Tibial nerve (tissue), 4 donors: ENCODE measurements at regions not wholly inside any gene's neighbourhood (a gene's known extent, or its start where the extent isn't known, plus 50 kb on each side); places are given as distances from the start of the nearest gene placed in this dataset.

ENCODE experiments used
- DNase-seq, 2 donors: peaks; one replicate each; pipeline ENCODE4 v3.0.0-alpha.2; 2019; ENCODE audit warnings: low spot score in 2 of 2
- H3K27ac ChIP-seq, 4 donors: fragments of 200-600 bp; sonication (generic) in 3 of 4; one replicate each; pipeline ENCODE4 v1.5.1; 2017 to 2019; ENCODE audit warnings: mild to moderate bottlenecking in 1 of 4
- H3K27me3 ChIP-seq, 2 donors: fragments of 200-600 bp; sonication (generic) in 1 of 2; one replicate each; pipeline versions ENCODE4 v1.5.1 to v1.6.0; 2017 to 2019
- H3K36me3 ChIP-seq, 3 donors: fragments of 200-600 bp; sonication (generic); one replicate each; pipeline ENCODE4 v1.5.1; 2018 to 2019
- H3K4me1 ChIP-seq, 4 donors: fragments of 200-600 bp; sonication (generic) in 3 of 4; one replicate each; pipeline ENCODE4 v1.5.1; 2017 to 2019
- H3K4me3 ChIP-seq, 4 donors: fragments of 200-600 bp; sonication (generic) in 3 of 4; one replicate each; pipeline ENCODE4 v1.5.1; 2017 to 2019; ENCODE audit warnings: mild to moderate bottlenecking in 1 of 4, moderate library complexity in 1 of 4
- H3K9me3 ChIP-seq, 4 donors: fragments of 200-600 bp; sonication (generic) in 3 of 4; one replicate each; pipeline ENCODE4 v1.5.1; 2017 to 2019
- EP300 ChIP-seq, 2 donors: sonication (generic); formaldehyde crosslinking; IDR thresholded peaks; one replicate each; pipeline ENCODE4 v1.6.1; 2017; ENCODE audit warnings: antibody characterized with exemption in 2 of 2, mild to moderate bottlenecking in 1 of 2
- POLR2A ChIP-seq, 2 donors: fragments of 450-650 bp; IDR thresholded peaks; one replicate each; pipeline ENCODE4 v1.6.1; 2017; ENCODE audit warnings: antibody characterized with exemption in 2 of 2, mild to moderate bottlenecking in 2 of 2, moderate library complexity in 2 of 2
- WGBS, 2 donors: methylation state at CpG; one replicate each; pipeline ENCODE4 v1.1.5; 2018; 5-methylcytosine and 5-hydroxymethylcytosine counted together
- TF ChIP-seq, protein P1 (sequence below), 5 experiments: fragments of 200-600 bp in 3 of 5; fragments of 450-650 bp in 2 of 5; sonication (generic) in 3 of 5; IDR thresholded peaks; one replicate each; pipeline ENCODE4 v1.5.1; 2016 to 2019; ENCODE audit warnings: antibody characterized with exemption in 5 of 5, mild to moderate bottlenecking in 3 of 5, moderate library complexity in 2 of 5

DNA sequence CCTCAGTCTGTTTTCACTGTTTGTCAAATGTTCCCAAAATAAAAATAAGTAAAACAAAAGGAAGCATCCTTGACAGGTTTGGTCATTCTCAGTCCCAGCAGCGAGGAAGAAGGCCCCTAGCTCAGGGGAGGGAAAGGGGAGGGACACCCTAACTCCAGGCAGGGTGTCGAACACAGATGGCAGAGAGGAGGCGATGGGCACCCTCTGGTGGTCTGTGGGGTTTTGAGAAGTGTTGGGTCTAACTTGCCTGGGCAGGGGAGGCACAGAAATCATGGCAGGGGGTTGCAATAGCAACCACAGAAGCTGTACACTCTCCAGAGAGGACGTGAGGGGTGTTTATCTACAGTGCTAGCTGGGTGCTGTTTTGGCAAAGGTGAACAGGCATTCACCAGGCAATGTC, 229.8 kb upstream of the SFRP2 start:
- WGBS, 2 donors: 34 to 53% methylated on average over 4 of the region's 4 CpGs

DNA sequence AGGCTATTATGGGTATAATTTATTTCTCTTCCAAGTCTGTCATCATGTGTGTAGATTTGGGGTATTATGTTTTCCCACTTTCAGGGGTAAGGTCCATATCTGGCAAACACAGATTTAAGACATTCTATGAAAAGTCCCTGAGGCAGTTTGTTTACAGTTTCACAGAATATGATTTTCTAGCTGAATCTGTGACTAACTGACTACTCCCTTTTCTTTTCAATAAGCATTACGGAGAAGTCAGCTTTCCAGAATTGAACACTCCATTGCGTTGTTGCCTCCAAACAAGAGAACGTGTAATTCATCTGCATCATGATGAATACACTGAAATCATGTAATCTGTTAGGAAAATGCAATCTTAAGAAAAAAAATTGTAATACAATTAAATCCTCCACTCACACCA, 226.7 kb upstream of the SFRP2 start:
- no peak overlapping the region for H3K27ac ChIP-seq
- no peaks in the 10 kb centered on the region for H3K9me3 ChIP-seq
- no peak for DNase-seq
- no peaks in the 10 kb centered on the region for H3K27me3 ChIP-seq
- H3K4me3 ChIP-seq: no peak overlapping the region
- H3K4me1 ChIP-seq: peaks cover 0 to 8% (median 0%) of the 10 kb centered on the region in 4 donors
- WGBS, 2 donors: 73 to 79% methylated on average over 3 of the region's 3 CpGs
- no peak for TF ChIP-seq EP300 (IDR thresholded peaks at IDR 0.05)
- TF ChIP-seq, protein P1, sequence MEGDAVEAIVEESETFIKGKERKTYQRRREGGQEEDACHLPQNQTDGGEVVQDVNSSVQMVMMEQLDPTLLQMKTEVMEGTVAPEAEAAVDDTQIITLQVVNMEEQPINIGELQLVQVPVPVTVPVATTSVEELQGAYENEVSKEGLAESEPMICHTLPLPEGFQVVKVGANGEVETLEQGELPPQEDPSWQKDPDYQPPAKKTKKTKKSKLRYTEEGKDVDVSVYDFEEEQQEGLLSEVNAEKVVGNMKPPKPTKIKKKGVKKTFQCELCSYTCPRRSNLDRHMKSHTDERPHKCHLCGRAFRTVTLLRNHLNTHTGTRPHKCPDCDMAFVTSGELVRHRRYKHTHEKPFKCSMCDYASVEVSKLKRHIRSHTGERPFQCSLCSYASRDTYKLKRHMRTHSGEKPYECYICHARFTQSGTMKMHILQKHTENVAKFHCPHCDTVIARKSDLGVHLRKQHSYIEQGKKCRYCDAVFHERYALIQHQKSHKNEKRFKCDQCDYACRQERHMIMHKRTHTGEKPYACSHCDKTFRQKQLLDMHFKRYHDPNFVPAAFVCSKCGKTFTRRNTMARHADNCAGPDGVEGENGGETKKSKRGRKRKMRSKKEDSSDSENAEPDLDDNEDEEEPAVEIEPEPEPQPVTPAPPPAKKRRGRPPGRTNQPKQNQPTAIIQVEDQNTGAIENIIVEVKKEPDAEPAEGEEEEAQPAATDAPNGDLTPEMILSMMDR (IDR thresholded peaks at IDR 0.05): no peak
- TF ChIP-seq POLR2A (IDR thresholded peaks at IDR 0.05): no peak
- H3K36me3 ChIP-seq: no peaks in the 10 kb centered on the region

More for the DNA sequence above, 229.8 kb upstream of the SFRP2 start:
- Histone ChIP-seq H3K4me1 (peaks cover 0 to 8% (median 0%) of the 10 kb centered on the region in 4 donors), H3K27ac (no peak overlapping the region), H3K27me3 (no peaks in the 10 kb centered on the region), H3K4me3 (no peak overlapping the region), H3K36me3 (no peaks in the 10 kb centered on the region), H3K9me3 (no peaks in the 10 kb centered on the region)
- TF ChIP-seq EP300 (IDR thresholded peaks at IDR 0.05) (no peak), POLR2A (IDR thresholded peaks at IDR 0.05) (no peak)
- TF ChIP-seq, protein P1 (IDR thresholded peaks at IDR 0.05): no peak
- DNase-seq: no peak

DNA sequence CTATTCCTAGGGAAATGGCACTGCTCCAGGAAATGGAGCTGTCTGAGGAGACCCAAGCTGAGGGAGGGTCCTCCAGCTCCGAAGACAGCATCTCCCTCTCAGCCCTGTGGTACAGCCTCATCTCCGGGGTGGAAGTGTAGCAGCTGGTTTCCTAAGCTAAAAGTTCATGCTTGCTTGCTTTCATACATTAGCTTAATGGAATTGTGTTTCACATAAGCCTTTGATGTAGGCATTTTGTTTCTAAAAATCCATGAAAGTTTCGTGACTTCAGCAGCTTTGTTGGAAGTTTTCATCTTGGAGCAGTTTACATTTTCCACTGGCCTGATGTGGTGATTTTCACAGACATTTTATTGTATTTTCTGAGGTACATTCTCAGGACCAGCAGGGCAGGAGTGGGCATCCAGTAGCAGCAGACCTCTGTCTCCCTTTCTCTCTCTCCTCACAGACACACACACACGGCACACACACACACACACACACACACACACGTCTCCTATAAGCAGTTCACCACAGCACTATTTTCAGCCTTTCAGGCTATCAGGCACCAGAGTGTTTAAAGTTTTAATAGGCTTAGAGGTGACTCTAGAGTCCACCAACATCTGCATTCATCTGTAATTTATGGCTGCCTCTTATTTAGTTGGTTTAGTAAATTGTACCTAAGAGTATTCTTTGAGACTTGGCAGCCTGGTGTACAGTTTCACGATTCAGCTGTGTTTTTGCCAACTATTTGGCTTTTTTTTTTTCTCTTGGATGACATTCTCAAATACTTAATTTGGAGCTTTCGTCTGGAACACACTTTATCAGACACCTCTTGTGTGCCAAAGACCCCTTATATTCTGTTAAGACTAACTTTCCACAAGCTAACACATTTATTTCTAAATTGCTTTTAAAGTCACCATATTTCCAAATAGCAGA, 225.8 kb upstream of the SFRP2 start:
- no peak overlapping the region for H3K4me3 ChIP-seq
- peaks cover 0 to 8% (median 0%) of the 10 kb centered on the region in 4 donors for H3K4me1 ChIP-seq
- no peaks in the 10 kb centered on the region for H3K27me3 ChIP-seq
- no peaks in the 10 kb centered on the region for H3K9me3 ChIP-seq
- H3K27ac ChIP-seq: no peak overlapping the region
- 30 to 37% methylated on average over 7 of the region's 7 CpGs for WGBS, 2 donors
- no peak for DNase-seq
- TF ChIP-seq EP300 (IDR thresholded peaks at IDR 0.05): no peak
- TF ChIP-seq, protein P1 (IDR thresholded peaks at IDR 0.05): no peak
- no peak for TF ChIP-seq POLR2A (IDR thresholded peaks at IDR 0.05)
- no peaks in the 10 kb centered on the region for H3K36me3 ChIP-seq

DNA sequence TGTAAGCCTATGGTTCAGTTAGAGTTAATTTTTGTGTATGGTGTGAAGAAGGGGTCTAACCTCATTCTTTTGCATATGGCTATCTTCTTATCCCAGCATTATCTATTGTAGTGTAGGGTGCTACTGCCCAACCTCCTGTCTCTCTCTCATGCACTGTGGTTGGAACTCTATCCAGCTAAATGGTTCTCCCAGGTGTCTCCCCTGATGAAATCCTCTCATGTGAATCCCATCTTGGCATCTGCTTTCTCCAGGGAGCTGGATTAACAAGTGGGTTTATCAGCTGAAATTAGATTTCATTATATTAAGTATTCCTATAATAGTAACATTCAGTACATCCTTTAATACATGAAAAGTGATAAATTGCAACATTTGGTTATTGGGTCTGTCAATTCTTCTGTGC, 224.7 kb upstream of the SFRP2 start:
- no peak overlapping the region for H3K4me3 ChIP-seq
- no peaks in the 10 kb centered on the region for H3K36me3 ChIP-seq
- H3K4me1 ChIP-seq: peaks cover 0 to 8% (median 0%) of the 10 kb centered on the region in 4 donors
- TF ChIP-seq EP300 (IDR thresholded peaks at IDR 0.05): no peak
- H3K27me3 ChIP-seq: no peaks in the 10 kb centered on the region
- no peak for DNase-seq
- H3K9me3 ChIP-seq: no peaks in the 10 kb centered on the region
- H3K27ac ChIP-seq: no peak overlapping the region

DNA sequence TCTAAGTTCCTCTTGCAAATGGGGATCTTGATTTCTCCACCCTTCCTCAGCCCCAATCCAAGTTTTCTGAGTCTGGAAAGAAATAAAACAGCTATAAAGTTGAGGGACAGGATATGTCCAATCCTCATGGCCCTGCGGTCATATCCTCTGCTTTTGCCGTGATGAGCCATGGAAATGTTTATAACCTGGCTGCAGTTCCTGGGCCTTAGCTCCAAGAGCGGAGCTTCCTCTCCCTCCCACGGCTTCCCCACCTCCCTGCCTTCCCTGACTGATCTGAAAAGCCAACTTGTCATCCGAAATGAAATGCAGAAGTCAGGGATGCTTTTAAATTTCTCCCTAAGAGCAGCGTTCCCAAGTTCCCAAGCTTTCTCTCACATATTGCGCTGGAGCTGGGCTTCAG, 221.5 kb upstream of the SFRP2 start:
- H3K4me1 ChIP-seq: peaks cover 0 to 11% (median 0%) of the 10 kb centered on the region in 4 donors
- no peak for DNase-seq
- H3K27ac ChIP-seq: peak overlapping the region; percentile 20 to 70 (median 36)
- H3K9me3 ChIP-seq: no peaks in the 10 kb centered on the region
- TF ChIP-seq EP300 (IDR thresholded peaks at IDR 0.05) (no peak), POLR2A (IDR thresholded peaks at IDR 0.05) (no peak)
- TF ChIP-seq, protein P1 (IDR thresholded peaks at IDR 0.05): no peak
- H3K4me3 ChIP-seq: no peak overlapping the region
- H3K36me3 ChIP-seq: no peaks in the 10 kb centered on the region
- 70 to 79% methylated on average over 7 of the region's 7 CpGs for WGBS, 2 donors
- H3K27me3 ChIP-seq: no peaks in the 10 kb centered on the region
